Fibroblast of lung (primary cell): ENCODE measurements at regions not wholly inside any gene's neighbourhood (a gene's known extent, or its start where the extent isn't known, plus 50 kb on each side); places are given as distances from the start of the nearest gene placed in this dataset.

ENCODE experiments used
- DNase-seq, 2 donors: peaks; one replicate each; pipeline versions ENCODE4 v3.0.0 to v3.0.0-alpha.2; 2010; ENCODE audit warnings: low read depth in 2 of 2
- H2AFZ ChIP-seq: 2 replicates; pipeline ENCODE4 v1.5.1; 2012; ENCODE audit warnings: low read length, control low read depth, inconsistent platforms
- H3K27ac ChIP-seq: 2 replicates; pipeline ENCODE4 v1.5.1; 2011; ENCODE audit warnings: low read length, control low read depth; ENCODE audit not compliant: insufficient read depth
- H3K27me3 ChIP-seq: 2 replicates; pipeline ENCODE4 v1.5.1; 2011; ENCODE audit warnings: mild to moderate bottlenecking, low read length; ENCODE audit not compliant: control insufficient read depth, insufficient read depth
- H3K36me3 ChIP-seq: 2 replicates; pipeline ENCODE4 v1.5.1; 2011; ENCODE audit warnings: low read length; ENCODE audit not compliant: control insufficient read depth, insufficient read depth
- H3K4me1 ChIP-seq: 2 replicates; pipeline ENCODE4 v1.5.1; 2011; ENCODE audit warnings: low read length; ENCODE audit not compliant: control insufficient read depth, insufficient read depth; ENCODE audit errors: extremely low read depth
- H3K4me2 ChIP-seq: 2 replicates; pipeline ENCODE4 v1.5.1; 2011; ENCODE audit warnings: low read length, control low read depth; ENCODE audit not compliant: insufficient read depth; ENCODE audit errors: extremely low read depth
- H3K4me3 ChIP-seq, 4 experiments: fragments of 200-600 bp in 1 of 4; sonication (generic) in 1 of 4; replicated peaks in 1 of 4; 2 replicates each; pipeline ENCODE4 v1.5.1; 2011 to 2016; ENCODE audit warnings: low read length in 4 of 4, low read depth in 3 of 4, mild to moderate bottlenecking in 3 of 4, control low read depth in 2 of 4, inconsistent platforms in 1 of 4, mixed read lengths in 1 of 4; ENCODE audit not compliant: insufficient read depth in 1 of 4; ENCODE audit errors: control extremely low read depth in 1 of 4
- H3K79me2 ChIP-seq: 2 replicates; pipeline ENCODE4 v1.5.1; 2012; ENCODE audit warnings: mild to moderate bottlenecking, low read length, inconsistent platforms; ENCODE audit not compliant: control insufficient read depth, insufficient read depth
- H3K9ac ChIP-seq: 2 replicates; pipeline ENCODE4 v1.5.1; 2011; ENCODE audit warnings: mild to moderate bottlenecking, low read length, control low read depth; ENCODE audit not compliant: insufficient read depth
- H3K9me3 ChIP-seq: 2 replicates; pipeline ENCODE4 v1.5.1; 2012; ENCODE audit warnings: low read depth, low read length; ENCODE audit not compliant: control insufficient read depth, insufficient read depth
- H4K20me1 ChIP-seq: 2 replicates; pipeline ENCODE4 v1.5.1; 2011; ENCODE audit warnings: low read length; ENCODE audit not compliant: control insufficient read depth, insufficient read depth; ENCODE audit errors: extremely low read depth
- EZH2 ChIP-seq: IDR thresholded peaks from 2 replicates; pipeline ENCODE4 v1.5.1; 2012; ENCODE audit warnings: low read length, control low read depth, mild to moderate bottlenecking; ENCODE audit errors: missing control alignments
- TF ChIP-seq, protein P1 (sequence below), 2 donors: IDR thresholded peaks in 1 of 2; conservative IDR thresholded peaks in 1 of 2; 1 replicate in 1 of 2; 2 replicates in 1 of 2; pipeline ENCODE4 v1.5.1; 2011 to 2012; ENCODE audit warnings: low read length in 2 of 2, control low read depth in 1 of 2, inconsistent platforms in 1 of 2, low read depth in 1 of 2, mild to moderate bottlenecking in 1 of 2

DNA sequence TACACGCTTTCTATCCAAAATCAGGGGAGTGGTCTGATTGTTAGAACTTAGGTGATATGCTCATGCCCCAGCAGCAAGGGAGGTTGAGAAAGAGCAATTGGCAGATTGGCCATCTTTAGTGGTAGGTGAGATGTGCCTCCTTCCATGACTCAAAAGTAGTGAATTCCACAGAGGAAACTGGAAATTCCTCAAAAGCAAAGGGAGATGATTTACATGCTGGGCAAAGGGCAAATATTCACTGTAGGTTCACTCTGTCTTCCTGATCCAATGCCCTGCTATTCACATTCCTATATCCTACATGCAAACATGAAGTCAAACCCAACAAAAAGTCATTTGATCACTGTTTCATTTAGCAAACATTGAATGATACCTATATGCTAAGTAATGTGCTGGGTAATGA is 130.1 kb upstream of the ZNF608 start:
- no peak overlapping the region for H3K4me2 ChIP-seq
- DNase-seq: no peak
- H3K79me2 ChIP-seq: no peaks in the 10 kb centered on the region

DNA sequence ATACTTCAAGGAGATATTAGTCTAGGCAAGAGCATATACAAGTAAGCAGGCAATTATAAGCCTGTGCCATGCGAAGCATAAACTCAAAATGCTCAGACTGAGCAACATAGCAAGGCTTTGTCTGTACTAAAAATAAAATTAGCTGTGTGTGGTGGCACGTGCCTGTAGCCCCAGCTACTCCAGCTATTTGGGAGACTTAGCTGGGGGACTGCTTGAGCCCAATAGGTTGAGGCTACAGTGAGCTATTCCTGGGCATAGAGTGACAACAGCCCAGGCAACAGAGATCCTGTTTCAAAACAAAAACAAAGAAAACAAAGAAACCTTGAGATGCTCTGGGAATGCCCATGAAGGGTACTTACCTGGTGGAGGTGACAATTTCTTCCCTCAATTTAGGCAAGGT is 130.5 kb upstream of the ZNF608 start:
- Histone ChIP-seq H3K27me3 (no peaks in the 10 kb centered on the region), H3K4me3 (no peak overlapping the region), H3K9ac (no peak overlapping the region), H3K4me2 (no peak overlapping the region), H3K79me2 (no peaks in the 10 kb centered on the region), H3K9me3 (no peaks in the 10 kb centered on the region), H2AFZ (no peak overlapping the region), H3K4me1 (no peaks in the 10 kb centered on the region), H4K20me1 (no peaks in the 10 kb centered on the region), H3K36me3 (no peaks in the 10 kb centered on the region), H3K27ac (no peak overlapping the region)
- DNase-seq: no peak
- TF ChIP-seq, protein P1, sequence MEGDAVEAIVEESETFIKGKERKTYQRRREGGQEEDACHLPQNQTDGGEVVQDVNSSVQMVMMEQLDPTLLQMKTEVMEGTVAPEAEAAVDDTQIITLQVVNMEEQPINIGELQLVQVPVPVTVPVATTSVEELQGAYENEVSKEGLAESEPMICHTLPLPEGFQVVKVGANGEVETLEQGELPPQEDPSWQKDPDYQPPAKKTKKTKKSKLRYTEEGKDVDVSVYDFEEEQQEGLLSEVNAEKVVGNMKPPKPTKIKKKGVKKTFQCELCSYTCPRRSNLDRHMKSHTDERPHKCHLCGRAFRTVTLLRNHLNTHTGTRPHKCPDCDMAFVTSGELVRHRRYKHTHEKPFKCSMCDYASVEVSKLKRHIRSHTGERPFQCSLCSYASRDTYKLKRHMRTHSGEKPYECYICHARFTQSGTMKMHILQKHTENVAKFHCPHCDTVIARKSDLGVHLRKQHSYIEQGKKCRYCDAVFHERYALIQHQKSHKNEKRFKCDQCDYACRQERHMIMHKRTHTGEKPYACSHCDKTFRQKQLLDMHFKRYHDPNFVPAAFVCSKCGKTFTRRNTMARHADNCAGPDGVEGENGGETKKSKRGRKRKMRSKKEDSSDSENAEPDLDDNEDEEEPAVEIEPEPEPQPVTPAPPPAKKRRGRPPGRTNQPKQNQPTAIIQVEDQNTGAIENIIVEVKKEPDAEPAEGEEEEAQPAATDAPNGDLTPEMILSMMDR (conservative IDR thresholded peaks at IDR 0.05 in 1 of 2, IDR thresholded peaks at IDR 0.05 in 1 of 2; ENCODE audit: low read depth in 1 of 2, low read length in 2 of 2): no peak
- no peak for TF ChIP-seq EZH2

More for the DNA sequence above, 130.1 kb upstream of the ZNF608 start:
- no peak for TF ChIP-seq EZH2
- TF ChIP-seq, protein P1 (conservative IDR thresholded peaks at IDR 0.05 in 1 of 2, IDR thresholded peaks at IDR 0.05 in 1 of 2; ENCODE audit: low read depth in 1 of 2, low read length in 2 of 2): no peak
- no peak overlapping the region for H2AFZ ChIP-seq
- H3K36me3 ChIP-seq: no peaks in the 10 kb centered on the region
- no peaks in the 10 kb centered on the region for H3K27me3 ChIP-seq
- H3K4me3 ChIP-seq: no peak overlapping the region
- H3K4me1 ChIP-seq: no peaks in the 10 kb centered on the region
- H3K9ac ChIP-seq: no peak overlapping the region
- no peak overlapping the region for H3K27ac ChIP-seq
- H3K9me3 ChIP-seq: no peaks in the 10 kb centered on the region
- no peaks in the 10 kb centered on the region for H4K20me1 ChIP-seq

GRCh38 chr5:124877501-124878146 is 131.2 kb upstream of the ZNF608 start:
- Histone ChIP-seq H3K79me2 (no peaks in the 10 kb centered on the region), H3K27me3 (no peaks in the 10 kb centered on the region), H3K9ac (no peak overlapping the region), H3K9me3 (no peaks in the 10 kb centered on the region), H3K27ac (no peak overlapping the region), H3K4me1 (no peaks in the 10 kb centered on the region), H4K20me1 (no peaks in the 10 kb centered on the region), H3K4me3 (no peak overlapping the region), H3K36me3 (no peaks in the 10 kb centered on the region), H3K4me2 (no peak overlapping the region), H2AFZ (no peak overlapping the region)
- DNase-seq: no peak
- no peak for TF ChIP-seq EZH2
